Fibroblast of skin of left biceps (primary cell): ENCODE measurements at regions not wholly inside any gene's neighbourhood (a gene's known extent, or its start where the extent isn't known, plus 50 kb on each side); places are given as distances from the start of the nearest gene placed in this dataset.
A peak's percentile ranks its signal among the peaks of the same experiment; 100 is the strongest.
"Not testable (repeated sequence)": the region's sequence is repeated elsewhere in the genome, so short reads cannot be mapped to it uniquely, and the experiment has no call there.

Source experiments
- DNase-seq, 2 experiments: peaks; one replicate each; pipeline ENCODE4 v3.0.0-alpha.2; 2013; ENCODE audit warnings: low read depth in 2 of 2

GRCh38 chr14:43087666-43088065, 1419.4 kb downstream of the FSCB start:
- DNase-seq = no peak

GRCh38 chr14:43085819-43086218, 1421.3 kb downstream of the FSCB start:
- DNase-seq = no peak

GRCh38 chr14:43067372-43067771, 1439.7 kb downstream of the FSCB start:
- DNase-seq = not testable (repeated sequence)

GRCh38 chr14:43056106-43056505, 1449.4 kb downstream of the LRFN5 start:
- no peak for DNase-seq

- DNase-seq = no peak
Observed at GRCh38 chr14:43052897-43053296, 1446.2 kb downstream of the LRFN5 start.

GRCh38 chr14:43043850-43044249, 1437.2 kb downstream of the LRFN5 start:
- DNase-seq = no peak

GRCh38 chr14:43042408-43042807, 1435.7 kb downstream of the LRFN5 start:
- no peak for DNase-seq

- no peak for DNase-seq
Observed at GRCh38 chr14:43041976-43042375, 1435.3 kb downstream of the LRFN5 start.

- DNase-seq = no peak
Observed at GRCh38 chr14:43041207-43041606, 1434.5 kb downstream of the LRFN5 start.

- DNase-seq = no peak
Observed at GRCh38 chr14:43039881-43040280, 1433.2 kb downstream of the LRFN5 start.

- no peak for DNase-seq
Observed at GRCh38 chr14:43031598-43031997, 1424.9 kb downstream of the LRFN5 start.

- DNase-seq = no peak
Observed at GRCh38 chr14:43022094-43022800, 1415.6 kb downstream of the LRFN5 start.

GRCh38 chr14:43019826-43020225, 1413.2 kb downstream of the LRFN5 start:
- DNase-seq = no peak

GRCh38 chr14:43014338-43014737, 1407.7 kb downstream of the LRFN5 start:
- DNase-seq = no peak

- DNase-seq = no peak
Observed at GRCh38 chr14:43012817-43013216, 1406.1 kb downstream of the LRFN5 start.

GRCh38 chr14:43005807-43006206, 1399.1 kb downstream of the LRFN5 start:
- DNase-seq = no peak

GRCh38 chr14:43003845-43004244, 1397.2 kb downstream of the LRFN5 start:
- DNase-seq = no peak

- no peak for DNase-seq
Observed at GRCh38 chr14:43001731-43002130, 1395.1 kb downstream of the LRFN5 start.

- DNase-seq = peak; percentile 67 to 68
Observed at GRCh38 chr14:42994051-42994736, 1387.5 kb downstream of the LRFN5 start.

GRCh38 chr14:42992930-42993329, 1386.3 kb downstream of the LRFN5 start:
- DNase-seq = no peak

GRCh38 chr14:42980419-42980818, 1373.7 kb downstream of the LRFN5 start:
- DNase-seq = no peak

GRCh38 chr14:42973171-42973570, 1366.5 kb downstream of the LRFN5 start:
- DNase-seq = not testable (repeated sequence)

GRCh38 chr14:42965512-42965911, 1358.8 kb downstream of the LRFN5 start:
- no peak for DNase-seq
